Mesenchymal stem cell (in vitro differentiated cells and primary cell): ENCODE measurements at regions not wholly inside any gene's neighbourhood (a gene's known extent, or its start where the extent isn't known, plus 50 kb on each side); places are given as distances from the start of the nearest gene placed in this dataset.

Source experiments
- DNase-seq: peaks from one replicate; pipeline ENCODE4 v3.0.0-alpha.2; 2013
- H2AFZ ChIP-seq: one replicate; pipeline ENCODE4 v1.6.1; 2013; ENCODE audit warnings: low read depth, mild to moderate bottlenecking, control low read depth, inconsistent platforms, low read length, moderate library complexity
- H2AK5ac ChIP-seq: 2 replicates; pipeline ENCODE4 v1.6.1; 2013; ENCODE audit warnings: low read length, moderate library complexity, mild to moderate bottlenecking, inconsistent platforms; ENCODE audit not compliant: severe bottlenecking
- H2BK120ac ChIP-seq: one replicate; pipeline ENCODE4 v1.6.1; 2013; ENCODE audit warnings: low read depth, mild to moderate bottlenecking, inconsistent platforms, low read length, moderate library complexity
- H2BK12ac ChIP-seq, 2 experiments: one replicate each; pipeline ENCODE4 v1.6.1; 2013; ENCODE audit warnings: inconsistent platforms in 2 of 2, low read length in 2 of 2, mild to moderate bottlenecking in 2 of 2, moderate library complexity in 2 of 2, control low read depth in 1 of 2
- H2BK15ac ChIP-seq: one replicate; pipeline ENCODE4 v1.6.1; 2013; ENCODE audit warnings: mild to moderate bottlenecking, low read depth, inconsistent platforms; ENCODE audit not compliant: poor library complexity, severe bottlenecking
- H2BK5ac ChIP-seq: 2 replicates; pipeline ENCODE4 v1.6.1; 2013; ENCODE audit warnings: low read depth, mild to moderate bottlenecking, low read length, control low read depth, inconsistent platforms; ENCODE audit not compliant: poor library complexity, severe bottlenecking
- H3K14ac ChIP-seq, 2 experiments: one replicate each; pipeline ENCODE4 v1.6.1; 2013; ENCODE audit warnings: inconsistent platforms in 2 of 2, low read length in 2 of 2, control low read depth in 1 of 2, mild to moderate bottlenecking in 1 of 2, moderate library complexity in 1 of 2
- H3K18ac ChIP-seq, 2 experiments: one replicate each; pipeline ENCODE4 v1.6.1; 2013; ENCODE audit warnings: inconsistent platforms in 2 of 2, low read length in 2 of 2, control low read depth in 1 of 2, low read depth in 1 of 2, mild to moderate bottlenecking in 1 of 2
- H3K23ac ChIP-seq, 2 experiments: one replicate each; pipeline ENCODE4 v1.6.1; 2013; ENCODE audit warnings: inconsistent platforms in 2 of 2, low read length in 2 of 2, mild to moderate bottlenecking in 2 of 2, moderate library complexity in 2 of 2, control low read depth in 1 of 2
- H3K27ac ChIP-seq: 2 replicates; pipeline ENCODE4 v1.5.1; 2013; ENCODE audit warnings: mild to moderate bottlenecking, moderate library complexity, low read length, control low read depth, inconsistent platforms; ENCODE audit not compliant: poor library complexity, severe bottlenecking
- H3K27me3 ChIP-seq, 2 experiments: 2 replicates each; pipeline versions ENCODE4 v1.6.1 to v1.7.0; 2013; ENCODE audit warnings: low read length in 2 of 2, mild to moderate bottlenecking in 2 of 2, moderate library complexity in 2 of 2, control low read depth in 1 of 2, inconsistent platforms in 1 of 2; ENCODE audit not compliant: control insufficient read depth in 1 of 2, insufficient read depth in 1 of 2
- H3K36me3 ChIP-seq, 2 experiments: 2 replicates each; pipeline versions ENCODE4 v1.6.1 to v1.7.0; 2013; ENCODE audit warnings: low read length in 2 of 2, control low read depth in 1 of 2, inconsistent platforms in 1 of 2, low read depth in 1 of 2, mild to moderate bottlenecking in 1 of 2; ENCODE audit not compliant: insufficient read depth in 2 of 2, control insufficient read depth in 1 of 2
- H3K4ac ChIP-seq, 2 experiments: one replicate each; pipeline ENCODE4 v1.6.1; 2013; ENCODE audit warnings: inconsistent platforms in 2 of 2, low read length in 2 of 2, mild to moderate bottlenecking in 2 of 2, moderate library complexity in 2 of 2, control low read depth in 1 of 2, low read depth in 1 of 2
- H3K4me1 ChIP-seq: 2 replicates; pipeline ENCODE4 v1.6.1; 2013; ENCODE audit warnings: low read depth, low read length, control low read depth; ENCODE audit not compliant: control insufficient read depth, insufficient read depth
- H3K4me2 ChIP-seq: 2 replicates; pipeline ENCODE4 v1.6.1; 2013; ENCODE audit warnings: low read length, mild to moderate bottlenecking, inconsistent platforms; ENCODE audit not compliant: poor library complexity, severe bottlenecking
- H3K4me3 ChIP-seq, 2 experiments: 2 replicates each; pipeline versions ENCODE4 v1.5.1 to v1.7.0; 2013; ENCODE audit warnings: low read length in 2 of 2, mild to moderate bottlenecking in 2 of 2, control low read depth in 1 of 2, low read depth in 1 of 2; ENCODE audit not compliant: insufficient read depth in 1 of 2
- H3K79me1 ChIP-seq: replicated peaks from 2 replicates; pipeline ENCODE4 v1.6.1; 2013; ENCODE audit warnings: mild to moderate bottlenecking, control low read depth, low read length, inconsistent platforms; ENCODE audit not compliant: poor library complexity, severe bottlenecking
- H3K9ac ChIP-seq: 2 replicates; pipeline ENCODE4 v1.7.0; 2013; ENCODE audit warnings: mild to moderate bottlenecking, low read length, moderate library complexity
- H3K9me3 ChIP-seq: 2 replicates; pipeline ENCODE4 v1.7.0; 2013; ENCODE audit warnings: mild to moderate bottlenecking, low read length; ENCODE audit not compliant: control insufficient read depth
- H4K8ac ChIP-seq: one replicate; pipeline ENCODE4 v1.6.1; 2013; ENCODE audit warnings: inconsistent platforms, mild to moderate bottlenecking, low read length, moderate library complexity
- H4K91ac ChIP-seq: one replicate; pipeline ENCODE4 v1.6.1; 2013; ENCODE audit warnings: mild to moderate bottlenecking, low read length, inconsistent platforms
- WGBS: methylation state at CpG from one replicate; pipeline ENCODE4 v1.1.7; 2013; ENCODE audit warnings: mixed read lengths; 5-methylcytosine and 5-hydroxymethylcytosine counted together

GRCh38 chr13:89831157-89831556 is 1516.3 kb upstream of the MIR17HG start:
- no peaks in the 10 kb centered on the region for H3K36me3 ChIP-seq
- no peak overlapping the region for H4K91ac ChIP-seq
- no peak overlapping the region for H3K4ac ChIP-seq
- no peak overlapping the region for H4K8ac ChIP-seq
- no peak overlapping the region for H3K27ac ChIP-seq
- DNase-seq = no peak
- no peak overlapping the region for H3K9ac ChIP-seq
- H2BK12ac ChIP-seq = no peak overlapping the region
- no peak overlapping the region for H2BK15ac ChIP-seq
- H3K4me1 ChIP-seq = no peaks in the 10 kb centered on the region
- no peaks in the 10 kb centered on the region for H3K27me3 ChIP-seq
- no peak overlapping the region for H2AFZ ChIP-seq
- H3K14ac ChIP-seq = no peak overlapping the region
- H3K9me3 ChIP-seq = no peaks in the 10 kb centered on the region
- no peak overlapping the region for H2AK5ac ChIP-seq
- no peak overlapping the region for H2BK5ac ChIP-seq
- H3K4me2 ChIP-seq = no peak overlapping the region
- H2BK120ac ChIP-seq = no peak overlapping the region
- WGBS = 80% methylated on average over 1 of the region's 3 CpGs
- no peak overlapping the region for H3K4me3 ChIP-seq
- no peaks in the 10 kb centered on the region for H3K79me1 ChIP-seq
- no peak overlapping the region for H3K18ac ChIP-seq
- H3K23ac ChIP-seq = no peak overlapping the region

- H3K36me3 ChIP-seq = no peaks in the 10 kb centered on the region
- H2AFZ ChIP-seq = no peak overlapping the region
- H3K27ac ChIP-seq = peak overlapping the region; percentile 63
- no peaks in the 10 kb centered on the region for H3K9me3 ChIP-seq
- H2BK120ac ChIP-seq = no peak overlapping the region
- H3K4me1 ChIP-seq = no peaks in the 10 kb centered on the region
- H3K9ac ChIP-seq = no peak overlapping the region
- H4K8ac ChIP-seq = no peak overlapping the region
- no peaks in the 10 kb centered on the region for H3K79me1 ChIP-seq
- no peaks in the 10 kb centered on the region for H3K27me3 ChIP-seq
- H2BK15ac ChIP-seq = no peak overlapping the region
- H2BK5ac ChIP-seq = no peak overlapping the region
- no peak overlapping the region for H3K4ac ChIP-seq
- H2AK5ac ChIP-seq = no peak overlapping the region
- H2BK12ac ChIP-seq = no peak overlapping the region
- H3K4me2 ChIP-seq = no peak overlapping the region
- H3K18ac ChIP-seq = no peak overlapping the region
- no peak overlapping the region for H3K23ac ChIP-seq
- H3K14ac ChIP-seq = no peak overlapping the region
- no peak for DNase-seq
- 50% methylated on average over 1 of the region's 2 CpGs for WGBS
- H3K4me3 ChIP-seq = no peak overlapping the region
- H4K91ac ChIP-seq = no peak overlapping the region
These were observed 1514.7 kb upstream of the MIR17HG start for GRCh38 chr13:89832827-89833226.

- Histone ChIP-seq H3K9me3 (peaks cover 7% of the 10 kb centered on the region), H3K23ac (no peak overlapping the region), H3K27ac (no peak overlapping the region), H3K4me2 (no peak overlapping the region), H2AFZ (no peak overlapping the region), H2BK5ac (no peak overlapping the region), H3K9ac (no peak overlapping the region), H2AK5ac (no peak overlapping the region), H2BK15ac (no peak overlapping the region), H3K18ac (no peak overlapping the region), H3K36me3 (no peaks in the 10 kb centered on the region), H4K8ac (no peak overlapping the region), H3K27me3 (no peaks in the 10 kb centered on the region), H3K14ac (no peak overlapping the region), H3K4me1 (no peaks in the 10 kb centered on the region), H2BK120ac (no peak overlapping the region), H3K4me3 (no peak overlapping the region), H3K4ac (no peak overlapping the region), H3K79me1 (no peaks in the 10 kb centered on the region), H4K91ac (no peak overlapping the region), H2BK12ac (no peak overlapping the region)
- no CpG with 5 or more reads among the region's 1 CpG for WGBS
- DNase-seq = no peak
These were observed 1503.9 kb upstream of the MIR17HG start for GRCh38 chr13:89843621-89844020.

- Histone ChIP-seq H3K27ac (no peak overlapping the region), H3K4me3 (no peak overlapping the region), H3K18ac (no peak overlapping the region), H3K4ac (no peak overlapping the region), H3K27me3 (no peaks in the 10 kb centered on the region), H3K9ac (no peak overlapping the region), H3K14ac (no peak overlapping the region), H2BK12ac (no peak overlapping the region), H2AFZ (no peak overlapping the region), H3K4me2 (no peak overlapping the region), H4K91ac (no peak overlapping the region), H2BK120ac (no peak overlapping the region), H2BK5ac (no peak overlapping the region), H3K9me3 (peaks cover 7% of the 10 kb centered on the region), H2AK5ac (no peak overlapping the region), H3K79me1 (no peaks in the 10 kb centered on the region), H2BK15ac (no peak overlapping the region), H3K4me1 (no peaks in the 10 kb centered on the region), H3K23ac (no peak overlapping the region), H4K8ac (no peak overlapping the region), H3K36me3 (no peaks in the 10 kb centered on the region)
- WGBS = 65% methylated on average over 2 of the region's 3 CpGs
- DNase-seq = peak; percentile 16
These were observed 1501.6 kb upstream of the MIR17HG start for GRCh38 chr13:89845874-89846273.
